AG04449 (cell line): ENCODE measurements at regions not wholly inside any gene's neighbourhood (a gene's known extent, or its start where the extent isn't known, plus 50 kb on each side); places are given as distances from the start of the nearest gene placed in this dataset.

Source experiments
- CTCF ChIA-PET: fragments of 350-600 bp; formaldehyde crosslinking; extraction: SDS; loops from one replicate; lab custom pipeline; 2021; ENCODE audit warnings: antibody characterized with exemption; lab: Yijun Ruan, JAX
- POLR2A ChIA-PET: fragments of 400-600, 350-600 bp; formaldehyde crosslinking; extraction: SDS; loops from one replicate; lab custom pipeline; 2020; ENCODE audit warnings: antibody characterized with exemption, inconsistent platforms; lab: Yijun Ruan, JAX
- DNase-seq: peaks from one replicate; pipeline ENCODE4 v3.0.0-alpha.2; 2010; ENCODE audit warnings: low read depth, low spot score
- H3K4me3 ChIP-seq: 2 replicates; pipeline ENCODE4 v1.5.1; 2011; ENCODE audit warnings: low read depth, mild to moderate bottlenecking, control low read depth, low read length
- TF ChIP-seq, protein P1 (sequence below): IDR thresholded peaks from one replicate; pipeline ENCODE4 v1.5.1; 2011; ENCODE audit warnings: mild to moderate bottlenecking, moderate library complexity, low read length, control low read depth, inconsistent platforms; ENCODE audit not compliant: insufficient read depth; ENCODE audit errors: missing control alignments

DNA sequence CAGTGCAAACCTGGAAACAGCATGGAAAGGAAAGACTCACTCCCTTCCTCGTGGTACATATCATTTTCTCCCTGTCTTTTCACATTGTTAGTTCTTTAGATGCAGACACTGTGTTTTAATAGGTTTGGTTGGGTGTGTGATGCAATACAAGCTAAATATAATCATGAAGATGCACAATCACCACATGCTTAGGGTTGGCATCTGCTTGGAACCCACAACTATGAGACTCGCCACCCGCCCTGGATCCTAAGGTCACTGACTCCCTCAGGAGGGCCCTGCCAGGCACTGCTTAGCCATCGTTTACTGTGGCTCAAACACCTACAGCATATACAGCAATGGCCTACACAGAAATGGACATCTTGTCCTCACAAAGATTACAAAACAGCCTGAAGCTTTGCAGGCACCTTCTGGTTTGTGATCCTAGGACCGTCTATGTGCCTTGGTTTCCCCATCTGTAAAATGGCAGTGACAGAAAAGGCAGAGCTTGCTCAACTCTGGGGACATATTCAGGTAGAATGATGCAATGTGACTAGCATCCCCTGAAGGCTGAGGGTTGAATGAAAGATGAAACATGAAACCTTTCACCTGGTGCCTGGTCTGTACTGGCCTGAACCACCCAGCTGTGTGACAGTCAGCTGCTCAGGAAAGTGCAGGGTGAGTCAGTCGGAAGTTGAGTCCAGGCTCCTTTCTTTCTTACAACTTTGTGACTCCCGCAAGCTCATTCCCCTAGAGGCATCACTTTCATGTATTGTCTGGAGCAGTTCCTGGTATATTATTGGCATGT is 123.6 kb upstream of the PFN2 start:
- no peak overlapping the region for H3K4me3 ChIP-seq
- ChIA-PET POLR2A (interaction anchor here (1.1 kb wide), 1 partner anchor 13 kb away, joined by 3 read pairs; no protein-coding TSS in a partner anchor), CTCF (interaction anchor here (0.8 to 1.0 kb wide), 3 partner anchors 16 to 126 kb away, joined by 3 to 5 read pairs (median 3); no protein-coding TSS in a partner anchor)
- no peak for DNase-seq
- TF ChIP-seq, protein P1, sequence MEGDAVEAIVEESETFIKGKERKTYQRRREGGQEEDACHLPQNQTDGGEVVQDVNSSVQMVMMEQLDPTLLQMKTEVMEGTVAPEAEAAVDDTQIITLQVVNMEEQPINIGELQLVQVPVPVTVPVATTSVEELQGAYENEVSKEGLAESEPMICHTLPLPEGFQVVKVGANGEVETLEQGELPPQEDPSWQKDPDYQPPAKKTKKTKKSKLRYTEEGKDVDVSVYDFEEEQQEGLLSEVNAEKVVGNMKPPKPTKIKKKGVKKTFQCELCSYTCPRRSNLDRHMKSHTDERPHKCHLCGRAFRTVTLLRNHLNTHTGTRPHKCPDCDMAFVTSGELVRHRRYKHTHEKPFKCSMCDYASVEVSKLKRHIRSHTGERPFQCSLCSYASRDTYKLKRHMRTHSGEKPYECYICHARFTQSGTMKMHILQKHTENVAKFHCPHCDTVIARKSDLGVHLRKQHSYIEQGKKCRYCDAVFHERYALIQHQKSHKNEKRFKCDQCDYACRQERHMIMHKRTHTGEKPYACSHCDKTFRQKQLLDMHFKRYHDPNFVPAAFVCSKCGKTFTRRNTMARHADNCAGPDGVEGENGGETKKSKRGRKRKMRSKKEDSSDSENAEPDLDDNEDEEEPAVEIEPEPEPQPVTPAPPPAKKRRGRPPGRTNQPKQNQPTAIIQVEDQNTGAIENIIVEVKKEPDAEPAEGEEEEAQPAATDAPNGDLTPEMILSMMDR: no peak

DNA sequence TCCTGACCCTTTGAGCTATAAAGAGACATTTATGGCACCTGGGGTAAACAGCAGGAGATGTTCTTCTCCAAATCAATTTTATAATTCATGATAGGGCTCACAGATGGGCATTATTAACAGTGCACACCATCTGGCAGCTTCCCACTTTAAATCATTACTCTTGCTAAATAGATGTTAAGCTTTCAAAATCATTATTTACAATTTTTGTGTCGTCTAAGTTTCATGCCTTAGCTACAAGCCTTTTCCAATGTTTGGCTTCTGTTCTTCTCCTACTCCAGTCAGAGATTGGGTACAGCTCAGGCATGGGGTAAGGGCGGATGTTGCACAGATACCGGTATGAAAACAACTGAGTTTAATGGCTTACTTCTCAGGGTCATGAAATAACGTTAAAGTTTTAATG is 120.9 kb upstream of the PFN2 start:
- ChIA-PET CTCF (no interaction called here), POLR2A (no interaction called here)
- no peak overlapping the region for H3K4me3 ChIP-seq
- TF ChIP-seq, protein P1: no peak
- DNase-seq: no peak

DNA sequence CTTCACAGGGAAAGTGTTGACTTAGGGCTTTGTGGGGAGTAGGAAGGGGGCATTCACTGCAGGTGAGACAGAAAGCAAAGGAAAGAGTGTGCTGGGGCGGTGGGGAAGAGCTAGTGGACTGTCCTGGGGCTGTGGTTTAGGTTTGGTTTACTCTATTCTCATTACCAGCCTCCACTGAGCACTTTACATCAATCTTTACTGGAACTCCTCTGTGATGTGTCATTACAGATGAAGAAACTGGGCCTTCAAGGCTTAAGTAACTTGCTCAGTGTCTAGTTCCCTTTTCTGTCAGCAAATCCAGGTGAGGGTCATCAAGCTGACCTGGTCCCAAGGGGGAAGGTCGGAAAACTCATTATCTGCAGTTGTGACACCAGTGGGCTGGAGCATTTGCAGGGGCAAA is 120.2 kb upstream of the PFN2 start:
- no peak for DNase-seq
- CTCF ChIA-PET: no interaction called here
- TF ChIP-seq, protein P1: no peak
- no peak overlapping the region for H3K4me3 ChIP-seq
- POLR2A ChIA-PET: no interaction called here

DNA sequence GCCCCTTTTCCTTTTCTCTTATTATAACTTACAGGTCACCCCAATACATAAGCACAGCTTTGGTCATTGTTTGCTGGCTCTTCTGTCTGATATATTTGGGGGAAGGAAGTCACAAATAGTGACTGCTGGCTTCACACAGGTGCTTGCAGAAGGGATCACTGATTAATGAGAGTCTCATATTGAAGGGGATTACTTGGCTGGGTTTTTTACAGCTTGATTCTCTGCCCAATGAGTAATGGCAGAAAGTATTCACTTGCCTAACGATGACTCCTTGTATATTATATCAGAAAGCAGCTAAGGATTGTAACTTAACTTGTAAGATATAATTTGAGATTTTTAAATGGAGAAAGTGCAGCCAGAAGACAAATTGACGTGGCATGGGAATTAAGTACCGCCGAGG is 119.3 kb upstream of the PFN2 start:
- CTCF ChIA-PET: interaction anchor here (1.2 kb wide), 1 partner anchor 14 kb away, joined by 3 read pairs; no protein-coding TSS in a partner anchor
- POLR2A ChIA-PET: no interaction called here

DNA sequence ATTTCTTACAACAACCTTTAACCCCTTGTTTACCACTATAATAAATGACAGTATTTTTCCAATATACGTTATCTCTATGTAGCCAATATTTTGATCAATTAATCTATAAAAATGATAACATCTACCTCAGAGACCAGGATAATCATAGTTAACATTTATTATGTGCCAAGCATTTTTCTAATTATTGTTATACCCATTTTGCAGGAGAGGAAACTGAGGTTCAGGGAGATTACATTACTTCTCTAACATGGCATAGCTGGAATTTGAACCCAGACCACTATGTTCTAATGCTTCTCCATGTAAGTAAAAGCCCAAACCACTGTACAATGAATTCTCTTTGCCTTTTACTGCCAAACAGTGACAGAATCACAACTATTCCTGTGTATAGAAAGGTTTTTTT is 113.4 kb upstream of the PFN2 start:
- ChIA-PET POLR2A (no interaction called here), CTCF (interaction anchor here (1.0 kb wide), 1 partner anchor 118 kb away, joined by 3 read pairs; no protein-coding TSS in a partner anchor)
- no peak for DNase-seq
- TF ChIP-seq, protein P1: no peak
- H3K4me3 ChIP-seq: no peak overlapping the region

More for the DNA sequence above, 119.3 kb upstream of the PFN2 start:
- no peak for DNase-seq
- no peak overlapping the region for H3K4me3 ChIP-seq
- TF ChIP-seq, protein P1: no peak

DNA sequence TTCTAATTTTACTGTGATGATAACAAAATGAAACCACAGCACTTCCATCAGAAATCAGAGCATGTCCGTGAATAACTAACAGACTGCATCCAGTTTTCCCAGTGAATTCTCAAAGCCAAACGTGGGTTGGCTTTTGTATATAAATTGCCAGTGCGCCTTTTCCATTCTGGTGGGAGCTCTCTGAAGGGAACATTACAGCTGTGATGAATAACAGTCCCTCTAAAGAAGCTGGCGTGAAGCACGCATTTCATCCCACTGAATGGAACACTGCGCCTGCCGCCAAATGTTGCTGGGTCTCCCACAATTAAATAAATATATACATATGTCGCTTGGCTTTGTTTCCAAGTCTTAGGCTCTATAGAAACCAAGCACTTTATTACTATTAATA is 113.0 kb upstream of the PFN2 start:
- CTCF ChIA-PET: interaction anchor here (1.0 kb wide), 1 partner anchor 118 kb away, joined by 3 read pairs; no protein-coding TSS in a partner anchor
- DNase-seq: no peak
- peak overlapping the region; percentile 47 for H3K4me3 ChIP-seq
- TF ChIP-seq, protein P1: no peak
- POLR2A ChIA-PET: no interaction called here
